GM12878 (cell line): ENCODE measurements at regions not wholly inside any gene's neighbourhood (a gene's known extent, or its start where the extent isn't known, plus 50 kb on each side); places are given as distances from the start of the nearest gene placed in this dataset.

Experiments
- ATAC-seq: fragments of 200-7000 bp; cut with Tn5 transposase; 3 replicates; pipeline ENCODE4 v1.9.1; 2020; ENCODE audit warnings: mild to moderate bottlenecking, moderate library complexity
- BruUV-seq: library from RNA; stranded (reverse); fragments of 400-500 nt; replicated peaks from 2 replicates; lab custom pipeline; 2021; lab: Mats Ljungman, UMichigan
- CTCF ChIA-PET: fragments of 300-600 bp; sonication (Branson Sonifier 250); formaldehyde crosslinking; extraction: SDS; loops from one replicate; lab custom pipeline; 2021; ENCODE audit warnings: inconsistent platforms; lab: Yijun Ruan, JAX
- POLR2A ChIA-PET: fragments of 350-600 bp; formaldehyde crosslinking; extraction: SDS; loops from one replicate; lab custom pipeline; 2021; ENCODE audit warnings: inconsistent platforms; lab: Charles Lee
- RAD21 ChIA-PET: fragments of 300-600 bp; sonication (Branson Sonifier 250); formaldehyde crosslinking; loops from one replicate; lab custom pipeline; 2023; ENCODE audit warnings: antibody characterized with exemption; ENCODE audit not compliant: unreplicated experiment; lab: Charles Lee
- SMC1A ChIA-PET: fragments of 300-600 bp; sonication (Branson Sonifier 250); formaldehyde crosslinking; loops from one replicate; lab custom pipeline; 2023; ENCODE audit not compliant: unreplicated experiment, uncharacterized antibody; lab: Charles Lee
- DNase-seq: peaks from one replicate; pipeline ENCODE4 v3.0.0-alpha.2; 2011; ENCODE audit warnings: low read depth, low spot score
- FAIRE-seq: peaks from 3 replicates; lab custom pipeline; 2011; peaks lifted over from hg19 to GRCh38; lab: Jason Lieb, UNC
- H2AFZ ChIP-seq: 2 replicates; pipeline ENCODE4 v1.6.0; 2011; ENCODE audit warnings: low read depth, low read length, control low read depth; ENCODE audit not compliant: control insufficient read depth
- H3K27ac ChIP-seq: 2 replicates; pipeline ENCODE4 v1.5.1; 2011; ENCODE audit warnings: control low read depth; ENCODE audit not compliant: control insufficient read depth, insufficient read depth
- H3K27me3 ChIP-seq, 2 experiments: replicated peaks in 1 of 2; 2 replicates each; pipeline versions ENCODE4 v1.6.0 to v1.6.1; 2011; ENCODE audit warnings: low read length in 1 of 2; ENCODE audit not compliant: control insufficient read depth in 2 of 2, insufficient read depth in 2 of 2
- H3K36me3 ChIP-seq, 2 experiments: 2 replicates each; pipeline ENCODE4 v1.5.1; 2011; ENCODE audit warnings: low read length in 1 of 2; ENCODE audit not compliant: control insufficient read depth in 2 of 2, insufficient read depth in 2 of 2
- H3K4me1 ChIP-seq: 2 replicates; pipeline ENCODE4 v1.6.1; 2011; ENCODE audit warnings: mild to moderate bottlenecking, low read length, moderate library complexity, mixed read lengths; ENCODE audit not compliant: control insufficient read depth, insufficient read depth
- H3K4me2 ChIP-seq: 2 replicates; pipeline ENCODE4 v1.6.0; 2011; ENCODE audit warnings: control low read depth; ENCODE audit not compliant: control insufficient read depth, insufficient read depth
- H3K4me3 ChIP-seq: fragments of 200-600 bp; sonication (generic); 2 replicates; pipeline ENCODE4 v1.5.1; 2016
- H3K79me2 ChIP-seq: 2 replicates; pipeline ENCODE4 v1.6.0; 2011; ENCODE audit warnings: low read length; ENCODE audit not compliant: control insufficient read depth, insufficient read depth
- H3K9ac ChIP-seq: 2 replicates; pipeline ENCODE4 v1.8.0; 2011; ENCODE audit warnings: low read length, control low read depth, mixed read lengths; ENCODE audit not compliant: control insufficient read depth, insufficient read depth
- H3K9me3 ChIP-seq: replicated peaks from 3 replicates; pipeline ENCODE4 v1.5.1; 2011; ENCODE audit warnings: mild to moderate bottlenecking, low read length; ENCODE audit not compliant: control insufficient read depth, insufficient read depth
- H4K20me1 ChIP-seq: 2 replicates; pipeline ENCODE4 v1.6.0; 2011; ENCODE audit not compliant: control insufficient read depth, insufficient read depth
- BMI1 ChIP-seq: fragments of 450-650 bp; IDR thresholded peaks from 2 replicates; pipeline ENCODE4 v1.6.1; 2016; ENCODE audit warnings: mild to moderate bottlenecking, moderate library complexity, borderline replicate concordance
- EED ChIP-seq: sonication (generic); IDR thresholded peaks from 2 replicates; pipeline ENCODE4 v1.6.1; 2016; ENCODE audit warnings: antibody characterized with exemption, low read depth
- FOXM1 ChIP-seq: IDR thresholded peaks from 2 replicates; pipeline ENCODE4 v1.6.1; 2012; ENCODE audit warnings: low read depth, mild to moderate bottlenecking, inconsistent platforms, low read length, moderate library complexity
- KAT2A ChIP-seq: conservative IDR thresholded peaks from 2 replicates; pipeline ENCODE4 v1.6.1; 2011; ENCODE audit warnings: low read depth, low read length; ENCODE audit not compliant: control insufficient read depth
- MYB ChIP-seq: fragments of 150-350 bp; IDR thresholded peaks from 2 replicates; pipeline ENCODE4 v1.6.1; 2014; ENCODE audit warnings: mild to moderate bottlenecking, low read depth, low read length, borderline replicate concordance
- NBN ChIP-seq: fragments of 450-650 bp; IDR thresholded peaks from 2 replicates; pipeline ENCODE4 v1.6.1; 2016
- RELA ChIP-seq: fragments of 450-650 bp; IDR thresholded peaks from 2 replicates; pipeline ENCODE4 v1.8.0; 2014; ENCODE audit warnings: borderline replicate concordance; ENCODE audit not compliant: partially characterized antibody
- RFX5 ChIP-seq: IDR thresholded peaks from 2 replicates; pipeline ENCODE4 v1.6.1; 2011; ENCODE audit warnings: low read depth, low read length, improper control_type of control experiment
- RUNX3 ChIP-seq: IDR thresholded peaks from 2 replicates; pipeline ENCODE4 v1.6.1; 2012; ENCODE audit warnings: low read length, inconsistent platforms
- SMARCA5 ChIP-seq: fragments of 450-650 bp; IDR thresholded peaks from 2 replicates; pipeline ENCODE4 v1.6.1; 2017; ENCODE audit warnings: mild to moderate bottlenecking
- SUZ12 ChIP-seq: fragments of 200-600 bp; sonication (generic); IDR thresholded peaks from one replicate; pipeline ENCODE4 v1.6.1; 2018; ENCODE audit warnings: antibody characterized with exemption, mild to moderate bottlenecking; ENCODE audit not compliant: unreplicated experiment
- USF2 ChIP-seq: IDR thresholded peaks from 2 replicates; pipeline ENCODE4 v1.6.1; 2011; ENCODE audit warnings: low read depth, low read length, improper control_type of control experiment, borderline replicate concordance
- WGBS: methylation state at CpG from one replicate; pipeline ENCODE4 v1.1.6; 2016; ENCODE audit warnings: low lambda C conversion rate; ENCODE audit not compliant: insufficient replicate concordance, insufficient coverage; ENCODE audit errors: missing lambda C conversion rate; 5-methylcytosine and 5-hydroxymethylcytosine counted together
- in situ Hi-C: fragments of 300-500 bp; cut with MboI; formaldehyde crosslinking; loops from 9 replicates; pipeline ENCODE4 v1.14.3; 2018; ENCODE audit warnings: mixed read lengths
- intact Hi-C: fragments of 100-400 bp; cut with micrococcal nuclease; formaldehyde crosslinking; loops from one replicate; pipeline ENCODE4 v1.14.2; 2022; ENCODE audit not compliant: unreplicated experiment

GRCh38 chr1:208308221-208308620 lies 64.0 kb upstream of the PLXNA2 start:
- SMC1A ChIA-PET: interaction anchor here (1.3 kb wide), 1 partner anchor 19 kb away, joined by 3 read pairs; no protein-coding TSS in a partner anchor
- CTCF ChIA-PET: no interaction called here
- ATAC-seq (no peak), FAIRE-seq (no peak), DNase-seq (no peak)
- no peak overlapping the region for H3K9ac ChIP-seq
- no peak overlapping the region for H3K27ac ChIP-seq
- H3K36me3 ChIP-seq: no peaks in the 10 kb centered on the region
- no peak overlapping the region for H3K4me2 ChIP-seq
- POLR2A ChIA-PET: no interaction called here
- H3K4me3 ChIP-seq: no peak overlapping the region
- H4K20me1 ChIP-seq: no peaks in the 10 kb centered on the region
- in situ Hi-C loops (no loop called here), intact Hi-C loops (no loop called here)
- H3K27me3 ChIP-seq: no peaks in the 10 kb centered on the region; a peak in 2 of 4 replicates
- RAD21 ChIA-PET: no interaction called here
- no peak overlapping the region for H2AFZ ChIP-seq
- no TSS peak for BruUV-seq
- 43% methylated on average over 3 of the region's 3 CpGs for WGBS
- H3K79me2 ChIP-seq: no peaks in the 10 kb centered on the region
- H3K4me1 ChIP-seq: no peaks in the 10 kb centered on the region
- TF ChIP-seq EED (no peak), RELA (no peak), SUZ12 (no peak), MYB (no peak), BMI1 (no peak), RUNX3 (no peak), NBN (no peak), RFX5 (no peak), KAT2A (no peak), SMARCA5 (no peak), USF2 (no peak), FOXM1 (no peak)
- H3K9me3 ChIP-seq: no peaks in the 10 kb centered on the region
